A549 (cell line): ENCODE measurements at regions not wholly inside any gene's neighbourhood (a gene's known extent, or its start where the extent isn't known, plus 50 kb on each side); places are given as distances from the start of the nearest gene placed in this dataset.

Source experiments
- ATAC-seq, 2 experiments: fragments of 200-7000 bp in 1 of 2; fragments of >200 bp in 1 of 2; cut with Nextera tagmentation in 1 of 2; cut with Tn5 transposase in 1 of 2; 3 replicates each; pipeline versions ENCODE4 v1.8.0 to v1.9.1; 2018 to 2020; ENCODE audit warnings: mild to moderate bottlenecking in 1 of 2, moderate library complexity in 1 of 2
- CTCF ChIA-PET: fragments of 300-600 bp; sonication (Branson Sonifier 250); formaldehyde crosslinking; extraction: SDS; loops from one replicate; lab custom pipeline; 2021; ENCODE audit warnings: antibody characterized with exemption, inconsistent platforms; lab: Yijun Ruan, JAX
- POLR2A ChIA-PET: fragments of 350-600 bp; formaldehyde crosslinking; extraction: SDS; loops from one replicate; lab custom pipeline; 2021; ENCODE audit warnings: antibody characterized with exemption, inconsistent platforms; lab: Yijun Ruan, JAX
- DNase-seq, 2 experiments: peaks; one replicate each; pipeline versions ENCODE4 v3.0.0 to v3.0.0-alpha.2; 2011 to 2016; ENCODE audit warnings: low read depth in 1 of 2, low spot score in 1 of 2
- FAIRE-seq: peaks from 2 replicates; lab custom pipeline; 2011; peaks lifted over from hg19 to GRCh38; lab: Jason Lieb, UNC
- H3K27ac ChIP-seq, 2 experiments: fragments of >200 bp; sonication (Bioruptor Twin); formaldehyde crosslinking; 3 replicates each; pipeline ENCODE4 v1.5.1; 2016 to 2017
- H3K4me1 ChIP-seq: fragments of >200 bp; sonication (Bioruptor Twin); formaldehyde crosslinking; 3 replicates; pipeline ENCODE4 v1.6.1; 2016
- H3K4me2 ChIP-seq: fragments of >200 bp; sonication (Bioruptor Twin); formaldehyde crosslinking; 3 replicates; pipeline ENCODE4 v1.6.1; 2016
- H3K4me3 ChIP-seq: fragments of >200 bp; sonication (Bioruptor Twin); formaldehyde crosslinking; 3 replicates; pipeline ENCODE4 v1.5.1; 2016
- H3K9me3 ChIP-seq: fragments of >200 bp; sonication (Bioruptor Twin); formaldehyde crosslinking; 3 replicates; pipeline ENCODE4 v1.6.1; 2016
- BHLHE40 ChIP-seq: IDR thresholded peaks from 2 replicates; pipeline ENCODE4 v1.6.1; 2012; ENCODE audit warnings: low read depth, low read length, inconsistent platforms
- CEBPB ChIP-seq, 2 experiments: fragments of >200 bp in 1 of 2; sonication (Bioruptor Twin) in 1 of 2; formaldehyde crosslinking in 1 of 2; IDR thresholded peaks; 2 replicates each; pipeline ENCODE4 v1.6.1; 2012 to 2016
- CHD4 ChIP-seq: fragments of 200-600 bp; sonication (generic); IDR thresholded peaks from 2 replicates; pipeline ENCODE4 v1.6.1; 2016; ENCODE audit warnings: antibody characterized with exemption, mild to moderate bottlenecking, borderline replicate concordance
- EHF ChIP-seq: fragments of 250-450 bp; sonication (Bioruptor Pico); IDR thresholded peaks from 2 replicates; pipeline ENCODE4 v1.5.0; 2020; ENCODE audit warnings: mild to moderate bottlenecking
- EP300 ChIP-seq, 2 experiments: fragments of >200 bp; sonication (Bioruptor Twin); formaldehyde crosslinking; IDR thresholded peaks; 2 replicates in 1 of 2; 3 replicates in 1 of 2; pipeline ENCODE4 v1.6.1; 2016 to 2017
- FOSB ChIP-seq: fragments of 250-450 bp; sonication (Bioruptor Pico); IDR thresholded peaks from 2 replicates; pipeline ENCODE4 v1.5.0; 2020; ENCODE audit warnings: mild to moderate bottlenecking, moderate library complexity
- FOSL2 ChIP-seq, 2 experiments: fragments of 450-650 bp in 1 of 2; fragments of >200 bp in 1 of 2; sonication (Bioruptor Twin) in 1 of 2; formaldehyde crosslinking; IDR thresholded peaks; 2 replicates each; pipeline versions ENCODE4 v1.5.0 to v1.6.1; 2016 to 2020; ENCODE audit warnings: mild to moderate bottlenecking in 1 of 2, moderate library complexity in 1 of 2
- GATA3 ChIP-seq: IDR thresholded peaks from 2 replicates; pipeline ENCODE4 v1.6.1; 2012; ENCODE audit warnings: borderline replicate concordance
- HDAC2 ChIP-seq: fragments of 200-600 bp; sonication (generic); IDR thresholded peaks from 2 replicates; pipeline ENCODE4 v1.6.1; 2016
- HOXA7 ChIP-seq: fragments of 250-450 bp; sonication (Bioruptor Pico); IDR thresholded peaks from 2 replicates; pipeline ENCODE4 v1.5.0; 2020; ENCODE audit warnings: mild to moderate bottlenecking, moderate library complexity
- KDM1A ChIP-seq: fragments of 200-600 bp; sonication (generic); IDR thresholded peaks from 2 replicates; pipeline ENCODE4 v1.6.1; 2016; ENCODE audit warnings: low read depth, mild to moderate bottlenecking
- KDM5A ChIP-seq: fragments of 200-600 bp; sonication (generic); IDR thresholded peaks from 2 replicates; pipeline ENCODE4 v1.6.1; 2016; ENCODE audit warnings: antibody characterized with exemption, mild to moderate bottlenecking
- MAFK ChIP-seq: fragments of 450-650 bp; IDR thresholded peaks from 2 replicates; pipeline ENCODE4 v1.6.1; 2014; ENCODE audit not compliant: partially characterized antibody
- MYC ChIP-seq: IDR thresholded peaks from 2 replicates; pipeline ENCODE4 v1.6.1; 2012; ENCODE audit warnings: mild to moderate bottlenecking, inconsistent platforms, low read length, improper control_type of control experiment, borderline replicate concordance
- RAD21 ChIP-seq, 2 experiments: fragments of >200 bp in 1 of 2; sonication (Bioruptor Twin) in 1 of 2; formaldehyde crosslinking in 1 of 2; IDR thresholded peaks in 1 of 2; conservative IDR thresholded peaks in 1 of 2; 2 replicates in 1 of 2; 3 replicates in 1 of 2; pipeline ENCODE4 v1.6.1; 2012 to 2018; ENCODE audit warnings: inconsistent platforms in 1 of 2
- RARB ChIP-seq: fragments of 250-450 bp; sonication (Bioruptor Pico); IDR thresholded peaks from 2 replicates; pipeline ENCODE4 v1.8.0; 2021; ENCODE audit warnings: mild to moderate bottlenecking, moderate library complexity
- SREBF2 ChIP-seq: fragments of 450-650 bp; IDR thresholded peaks from 2 replicates; pipeline ENCODE4 v1.6.1; 2014; ENCODE audit warnings: mild to moderate bottlenecking, moderate library complexity
- TP53 ChIP-seq: fragments of 250-450 bp; sonication (Bioruptor Pico); IDR thresholded peaks from 2 replicates; pipeline ENCODE4 v1.5.0; 2021; ENCODE audit warnings: mild to moderate bottlenecking, moderate library complexity
- ZSCAN20 ChIP-seq: fragments of 250-450 bp; sonication (Bioruptor Pico); IDR thresholded peaks from 2 replicates; pipeline ENCODE4 v1.8.0; 2022; ENCODE audit warnings: mild to moderate bottlenecking, moderate library complexity
- WGBS: methylation state at CpG from one replicate; pipeline ENCODE4 v1.1.6; 2017; ENCODE audit errors: missing lambda C conversion rate; 5-methylcytosine and 5-hydroxymethylcytosine counted together
- TF ChIP-seq, protein P1 (sequence below): fragments of 250-450 bp; sonication (Bioruptor Pico); IDR thresholded peaks from 2 replicates; pipeline ENCODE4 v1.5.0; 2020; ENCODE audit warnings: low read depth, mild to moderate bottlenecking, moderate library complexity
- TF ChIP-seq, protein P2 (sequence below): fragments of >200 bp; sonication (Bioruptor Twin); formaldehyde crosslinking; IDR thresholded peaks from 3 replicates; pipeline ENCODE4 v1.5.1; 2016

DNA sequence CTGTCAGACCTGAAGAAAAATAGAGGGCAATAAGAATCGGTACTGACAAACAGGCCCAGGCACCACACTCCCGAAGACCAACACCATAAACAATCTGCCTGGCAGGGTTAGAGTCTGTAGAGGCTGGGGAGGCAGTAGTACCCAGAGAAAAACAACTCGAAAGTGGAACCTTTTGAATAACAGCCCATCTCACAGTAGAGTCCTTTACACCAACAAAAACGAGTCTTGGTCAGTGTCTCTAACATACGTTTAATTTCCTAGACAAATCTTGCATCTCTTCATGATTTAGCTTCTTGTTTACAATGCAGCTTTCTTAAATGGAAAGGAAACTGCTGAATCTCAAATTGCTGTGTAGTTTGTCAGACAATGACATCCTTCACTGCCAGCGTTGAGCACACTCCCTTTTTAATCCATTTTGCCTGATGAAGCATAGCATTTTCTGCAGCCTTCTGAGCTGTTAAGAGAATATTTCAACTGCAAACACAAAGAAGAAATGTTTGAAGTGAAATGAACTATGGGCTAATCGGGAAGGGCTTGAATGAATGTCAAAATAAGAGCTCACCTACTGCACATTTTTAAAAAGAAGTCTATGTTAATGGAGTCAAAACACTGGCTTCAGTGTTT is 73.1 kb upstream of the DSG1 start:
- Histone ChIP-seq H3K27ac (peak overlapping the region; percentile 22 to 74; a peak in 5 of 6 replicates), H3K4me1 (peaks cover 61% of the 10 kb centered on the region), H3K4me2 (peak overlapping the region; percentile 44), H3K9me3 (no peaks in the 10 kb centered on the region), H3K4me3 (no peak overlapping the region)
- DNase-seq (no peak), ATAC-seq (peak in 1 of 2 experiments; percentile 41; a peak in 2 of 6 replicates), FAIRE-seq (no peak)
- POLR2A ChIA-PET = no interaction called here
- TF ChIP-seq BHLHE40 = no peak
- TF ChIP-seq MAFK = peak; percentile 24
- 7% methylated on average over 7 of the region's 7 CpGs for WGBS
- CTCF ChIA-PET = no interaction called here

DNA sequence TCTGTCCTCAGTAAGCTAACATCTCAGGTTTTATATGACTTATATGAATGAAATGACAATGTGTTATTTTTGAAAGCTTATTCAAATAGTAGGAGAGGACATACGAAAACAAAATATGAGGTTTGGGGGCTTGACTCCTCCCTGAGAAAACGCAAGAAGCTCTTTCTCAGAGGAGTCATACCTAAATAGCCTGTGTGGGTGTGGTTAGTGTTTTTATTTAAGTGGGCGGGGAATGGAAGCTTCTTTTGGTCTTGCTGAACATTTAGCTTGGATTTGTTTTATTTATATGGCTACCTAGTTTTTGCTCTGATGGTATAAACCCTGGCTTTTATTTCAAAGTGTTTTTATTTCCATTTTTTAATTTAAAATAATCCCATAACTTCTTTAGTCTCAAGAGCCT is 72.1 kb upstream of the DSG1 start:
- peaks cover 65% of the 10 kb centered on the region for H3K4me1 ChIP-seq
- FAIRE-seq (no peak), DNase-seq (no peak), ATAC-seq (no peak)
- CTCF ChIA-PET = no interaction called here
- POLR2A ChIA-PET = no interaction called here
- no peak overlapping the region for H3K27ac ChIP-seq
- peak overlapping the region; percentile 44; the same call in 2 of the 3 replicates for H3K4me2 ChIP-seq
- H3K9me3 ChIP-seq = no peaks in the 10 kb centered on the region
- TF ChIP-seq, protein P1, sequence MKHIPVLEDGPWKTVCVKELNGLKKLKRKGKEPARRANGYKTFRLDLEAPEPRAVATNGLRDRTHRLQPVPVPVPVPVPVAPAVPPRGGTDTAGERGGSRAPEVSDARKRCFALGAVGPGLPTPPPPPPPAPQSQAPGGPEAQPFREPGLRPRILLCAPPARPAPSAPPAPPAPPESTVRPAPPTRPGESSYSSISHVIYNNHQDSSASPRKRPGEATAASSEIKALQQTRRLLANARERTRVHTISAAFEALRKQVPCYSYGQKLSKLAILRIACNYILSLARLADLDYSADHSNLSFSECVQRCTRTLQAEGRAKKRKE (CRISPR knock-in tag) = no peak
- no peak for TF ChIP-seq EP300 (IDR thresholded peaks at IDR 0.05)
- TF ChIP-seq RAD21 (conservative IDR thresholded peaks at IDR 0.05 in 1 of 2, IDR thresholded peaks at IDR 0.05 in 1 of 2) = no peak
- TF ChIP-seq CHD4 = no peak
- no peak for TF ChIP-seq FOSB
- TF ChIP-seq MYC = no peak
- TF ChIP-seq RARB (CRISPR knock-in tag) = no peak
- no peak for TF ChIP-seq FOSL2 (IDR thresholded peaks at IDR 0.05)
- TF ChIP-seq FOSL2 (CRISPR knock-in tag; IDR thresholded peaks at IDR 0.05) = no peak
- TF ChIP-seq HOXA7 (CRISPR knock-in tag) = no peak
- TF ChIP-seq TP53 (CRISPR knock-in tag) = no peak
- no peak for TF ChIP-seq GATA3
- no peak for TF ChIP-seq KDM1A
- H3K4me3 ChIP-seq = no peak overlapping the region
- 50% methylated on average over 3 of the region's 3 CpGs for WGBS

DNA sequence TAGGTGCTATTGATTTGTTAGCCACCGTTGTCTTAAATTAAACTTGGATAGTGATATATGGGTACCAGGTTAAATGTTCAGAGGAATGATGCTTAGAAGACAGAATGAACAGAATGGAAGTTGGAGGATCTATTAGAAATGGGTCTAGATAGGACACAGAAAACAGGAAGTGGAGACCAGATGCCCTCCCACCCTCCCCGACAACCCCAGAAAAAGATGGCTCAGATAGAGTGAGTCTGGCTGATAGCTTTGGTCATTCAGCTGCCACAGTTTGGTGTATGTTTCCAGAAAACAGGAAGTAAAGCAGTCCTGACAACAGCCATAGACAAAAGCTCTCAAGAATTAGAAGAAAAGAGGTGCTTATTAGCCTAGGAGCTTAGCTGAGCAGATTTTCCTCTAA is 71.5 kb upstream of the DSG1 start:
- Histone ChIP-seq H3K4me2 (no peak overlapping the region), H3K4me1 (peaks cover 65% of the 10 kb centered on the region), H3K27ac (peak overlapping the region in 1 of 2 experiments; percentile 30; a peak in 1 of 6 replicates), H3K4me3 (no peak overlapping the region), H3K9me3 (no peaks in the 10 kb centered on the region)
- WGBS = 73% methylated on average over 2 of the region's 2 CpGs
- TF ChIP-seq KDM5A (no peak), EHF (CRISPR knock-in tag) (no peak), ZSCAN20 (no peak), SREBF2 (no peak), HDAC2 (no peak), CEBPB (IDR thresholded peaks at IDR 0.05) (no peak)
- TF ChIP-seq, protein P2, sequence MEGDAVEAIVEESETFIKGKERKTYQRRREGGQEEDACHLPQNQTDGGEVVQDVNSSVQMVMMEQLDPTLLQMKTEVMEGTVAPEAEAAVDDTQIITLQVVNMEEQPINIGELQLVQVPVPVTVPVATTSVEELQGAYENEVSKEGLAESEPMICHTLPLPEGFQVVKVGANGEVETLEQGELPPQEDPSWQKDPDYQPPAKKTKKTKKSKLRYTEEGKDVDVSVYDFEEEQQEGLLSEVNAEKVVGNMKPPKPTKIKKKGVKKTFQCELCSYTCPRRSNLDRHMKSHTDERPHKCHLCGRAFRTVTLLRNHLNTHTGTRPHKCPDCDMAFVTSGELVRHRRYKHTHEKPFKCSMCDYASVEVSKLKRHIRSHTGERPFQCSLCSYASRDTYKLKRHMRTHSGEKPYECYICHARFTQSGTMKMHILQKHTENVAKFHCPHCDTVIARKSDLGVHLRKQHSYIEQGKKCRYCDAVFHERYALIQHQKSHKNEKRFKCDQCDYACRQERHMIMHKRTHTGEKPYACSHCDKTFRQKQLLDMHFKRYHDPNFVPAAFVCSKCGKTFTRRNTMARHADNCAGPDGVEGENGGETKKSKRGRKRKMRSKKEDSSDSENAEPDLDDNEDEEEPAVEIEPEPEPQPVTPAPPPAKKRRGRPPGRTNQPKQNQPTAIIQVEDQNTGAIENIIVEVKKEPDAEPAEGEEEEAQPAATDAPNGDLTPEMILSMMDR = no peak
- DNase-seq = no peak
- POLR2A ChIA-PET = no interaction called here
- ATAC-seq = no peak
- CTCF ChIA-PET = no interaction called here
- FAIRE-seq = no peak
